WTC11 (cell line): ENCODE measurements at regions not wholly inside any gene's neighbourhood (a gene's known extent, or its start where the extent isn't known, plus 50 kb on each side); places are given as distances from the start of the nearest gene placed in this dataset.

ENCODE experiments used
- ATAC-seq: fragments of 200-7000 bp; cut with Tn5 transposase; 2 replicates; pipeline ENCODE4 v1.10.0; 2021; ENCODE audit warnings: mild to moderate bottlenecking, moderate library complexity
- CTCF ChIA-PET: fragments of 300-600 bp; sonication (Branson Sonifier 250); formaldehyde crosslinking; loops from one replicate; lab custom pipeline; 2021; ENCODE audit warnings: antibody characterized with exemption; lab: Charles Lee
- POLR2A ChIA-PET: fragments of 350-600 bp; sonication (Branson Sonifier 250); formaldehyde crosslinking; loops from one replicate; lab custom pipeline; 2021; ENCODE audit warnings: antibody characterized with exemption; lab: Charles Lee
- DNase-seq: peaks from one replicate; pipeline ENCODE4 v3.0.0; 2021; ENCODE audit warnings: low spot score
- H3K27ac Mint-ChIP-seq: 2 replicates; pipeline ENCODE4 v1.8.0; 2021; ENCODE audit warnings: mixed read lengths
- H3K27me3 Mint-ChIP-seq: 2 replicates; pipeline ENCODE4 v1.8.0; 2021; ENCODE audit warnings: low read depth, mild to moderate bottlenecking, moderate library complexity, mixed read lengths
- H3K36me3 Mint-ChIP-seq: 2 replicates; pipeline ENCODE4 v1.8.0; 2021; ENCODE audit warnings: mixed read lengths
- H3K4me1 Mint-ChIP-seq: 2 replicates; pipeline ENCODE4 v1.8.0; 2022; ENCODE audit warnings: mixed read lengths
- H3K4me3 Mint-ChIP-seq: 2 replicates; pipeline ENCODE4 v1.8.0; 2021; ENCODE audit warnings: mild to moderate bottlenecking, moderate library complexity, mixed read lengths
- H3K9me3 Mint-ChIP-seq: 2 replicates; pipeline ENCODE4 v1.8.0; 2021; ENCODE audit warnings: mixed read lengths
- AFF4 ChIP-seq: sonication (generic); formaldehyde crosslinking; IDR thresholded peaks from 2 replicates; pipeline ENCODE4 v1.8.1; 2023; ENCODE audit warnings: mild to moderate bottlenecking, missing genetic modification reagents, borderline replicate concordance
- ATF3 ChIP-seq: sonication (generic); formaldehyde crosslinking; conservative IDR thresholded peaks from 2 replicates; pipeline ENCODE4 v1.8.1; 2022; ENCODE audit warnings: mild to moderate bottlenecking, missing genetic modification reagents
- ATF6 ChIP-seq: sonication (generic); formaldehyde crosslinking; IDR thresholded peaks from 2 replicates; pipeline ENCODE4 v1.8.1; 2023; ENCODE audit warnings: mild to moderate bottlenecking, missing genetic modification reagents
- CREB1 ChIP-seq: sonication (generic); formaldehyde crosslinking; IDR thresholded peaks from 2 replicates; pipeline ENCODE4 v1.8.0; 2023; ENCODE audit warnings: mild to moderate bottlenecking, missing genetic modification reagents
- CREM ChIP-seq: sonication (generic); formaldehyde crosslinking; IDR thresholded peaks from 2 replicates; pipeline ENCODE4 v1.8.1; 2022; ENCODE audit warnings: mild to moderate bottlenecking, missing genetic modification reagents, moderate library complexity
- E2F4 ChIP-seq: sonication (generic); formaldehyde crosslinking; IDR thresholded peaks from 2 replicates; pipeline ENCODE4 v1.8.1; 2022; ENCODE audit warnings: low read depth, mild to moderate bottlenecking, moderate library complexity, missing genetic modification reagents, borderline replicate concordance
- ELF4 ChIP-seq: sonication (generic); formaldehyde crosslinking; IDR thresholded peaks from 2 replicates; pipeline ENCODE4 v1.8.1; 2022; ENCODE audit warnings: low read depth, mild to moderate bottlenecking, moderate library complexity, missing genetic modification reagents
- ESRRA ChIP-seq: sonication (generic); formaldehyde crosslinking; IDR thresholded peaks from 2 replicates; pipeline ENCODE4 v1.8.1; 2022; ENCODE audit warnings: mild to moderate bottlenecking, missing genetic modification reagents, borderline replicate concordance
- GABPB1 ChIP-seq: sonication (generic); formaldehyde crosslinking; IDR thresholded peaks from 2 replicates; pipeline ENCODE4 v1.8.1; 2023; ENCODE audit warnings: mild to moderate bottlenecking, missing genetic modification reagents
- GRHL2 ChIP-seq: fragments of 250-450 bp; sonication (Bioruptor Pico); IDR thresholded peaks from 2 replicates; pipeline ENCODE4 v1.8.0; 2022; ENCODE audit warnings: mild to moderate bottlenecking, moderate library complexity; ENCODE audit not compliant: insufficient replicate concordance, severe bottlenecking
- IRF1 ChIP-seq: sonication (generic); formaldehyde crosslinking; IDR thresholded peaks from 2 replicates; pipeline ENCODE4 v1.8.0; 2023; ENCODE audit warnings: missing genetic modification reagents
- IRF2 ChIP-seq: sonication (generic); formaldehyde crosslinking; IDR thresholded peaks from 2 replicates; pipeline ENCODE4 v1.8.0; 2022; ENCODE audit warnings: low read depth, missing genetic modification reagents, borderline replicate concordance
- MAX ChIP-seq: sonication (generic); formaldehyde crosslinking; IDR thresholded peaks from 2 replicates; pipeline ENCODE4 v1.8.0; 2022; ENCODE audit warnings: mild to moderate bottlenecking, missing genetic modification reagents
- NFATC4 ChIP-seq: fragments of 250-450 bp; sonication (Bioruptor Pico); IDR thresholded peaks from 2 replicates; pipeline ENCODE4 v1.9.0; 2021; ENCODE audit warnings: mild to moderate bottlenecking
- SMAD3 ChIP-seq: sonication (generic); formaldehyde crosslinking; IDR thresholded peaks from 2 replicates; pipeline ENCODE4 v1.8.0; 2022; ENCODE audit warnings: missing genetic modification reagents, mild to moderate bottlenecking, borderline replicate concordance
- USF2 ChIP-seq: sonication (generic); formaldehyde crosslinking; IDR thresholded peaks from 2 replicates; pipeline ENCODE4 v1.8.1; 2023; ENCODE audit warnings: mild to moderate bottlenecking, missing genetic modification reagents, moderate library complexity
- ZNF138 ChIP-seq: sonication (generic); formaldehyde crosslinking; conservative IDR thresholded peaks from 2 replicates; pipeline ENCODE4 v1.8.1; 2022; ENCODE audit warnings: mild to moderate bottlenecking, moderate library complexity, missing genetic modification reagents
- ZNF317 ChIP-seq: sonication (generic); formaldehyde crosslinking; IDR thresholded peaks from 2 replicates; pipeline ENCODE4 v1.8.1; 2023; ENCODE audit warnings: low read depth, mild to moderate bottlenecking, moderate library complexity, missing genetic modification reagents, borderline replicate concordance
- ZNF671 ChIP-seq: fragments of 250-450 bp; sonication (Bioruptor Pico); IDR thresholded peaks from 2 replicates; pipeline ENCODE4 v1.8.0; 2021; ENCODE audit warnings: mild to moderate bottlenecking

GRCh38 chr3:104388619-104389018, 978.1 kb upstream of the ALCAM start:
- no peak for DNase-seq
- ATAC-seq, result no peak
- no peak overlapping the region for H3K4me3 Mint-ChIP-seq
- H3K36me3 Mint-ChIP-seq, result peaks cover 11% of the 10 kb centered on the region
- H3K27ac Mint-ChIP-seq, result no peak overlapping the region
- ChIA-PET CTCF (no interaction called here), POLR2A (no interaction called here)
- no peak for TF ChIP-seq ZNF138
- no peak for TF ChIP-seq GRHL2
- no peak for TF ChIP-seq GABPB1 (CRISPR knock-in tag)
- TF ChIP-seq ESRRA (CRISPR knock-in tag), result no peak
- no peak for TF ChIP-seq ZNF317
- TF ChIP-seq ZNF671 (CRISPR knock-in tag), result no peak
- TF ChIP-seq IRF1, result no peak
- no peak for TF ChIP-seq USF2 (CRISPR knock-in tag)
- TF ChIP-seq CREB1 (CRISPR knock-in tag), result no peak
- TF ChIP-seq E2F4 (CRISPR knock-in tag), result no peak
- no peak for TF ChIP-seq SMAD3 (CRISPR knock-in tag)
- no peak for TF ChIP-seq ATF6 (CRISPR knock-in tag)
- H3K9me3 Mint-ChIP-seq, result peaks cover 31% of the 10 kb centered on the region
- H3K4me1 Mint-ChIP-seq, result no peaks in the 10 kb centered on the region
- no peaks in the 10 kb centered on the region; the same call in 1 of the 2 replicates for H3K27me3 Mint-ChIP-seq

- no peak overlapping the region for H3K4me3 Mint-ChIP-seq
- TF ChIP-seq ELF4 (CRISPR knock-in tag), result no peak
- no peak for TF ChIP-seq AFF4 (CRISPR knock-in tag)
- TF ChIP-seq NFATC4 (CRISPR knock-in tag), result no peak
- TF ChIP-seq MAX (CRISPR knock-in tag), result no peak
- TF ChIP-seq IRF2 (CRISPR knock-in tag), result no peak
- TF ChIP-seq ATF3 (CRISPR knock-in tag), result no peak
- no peak for TF ChIP-seq CREM (CRISPR knock-in tag)
- ChIA-PET POLR2A (no interaction called here), CTCF (no interaction called here)
- peaks cover 11% of the 10 kb centered on the region for H3K36me3 Mint-ChIP-seq
- no peaks in the 10 kb centered on the region for H3K4me1 Mint-ChIP-seq
- no peaks in the 10 kb centered on the region; the same call in 1 of the 2 replicates for H3K27me3 Mint-ChIP-seq
- ATAC-seq (no peak), DNase-seq (no peak)
- peaks cover 31% of the 10 kb centered on the region for H3K9me3 Mint-ChIP-seq
- no peak overlapping the region for H3K27ac Mint-ChIP-seq
Measured at GRCh38 chr3:104392327-104392726, 974.4 kb upstream of the ALCAM start.
